ENCODE measurements at regions not wholly inside any gene's neighbourhood (a gene's known extent, or its start where the extent isn't known, plus 50 kb on each side); places are given as distances from the start of the nearest gene placed in this dataset.
"Not testable (repeated sequence)": the region's sequence is repeated elsewhere in the genome, so short reads cannot be mapped to it uniquely, and the experiment has no call there.

GRCh38 chrX:155761185-155761584 lies 120.0 kb upstream of the VAMP7 start:
- Histone ChIP-seq H3K27me3 (ENCODE audit: control insufficient read depth, insufficient read depth, low read length) (no peaks in the 10 kb centered on the region), H3K9me3 (ENCODE audit: control insufficient read depth, insufficient read depth, low read length) (no peaks in the 10 kb centered on the region), H3K4me3 (ENCODE audit: low read depth, low read length) (no peak overlapping the region), H3K36me3 (ENCODE audit: control insufficient read depth, insufficient read depth, low read length) (no peaks in the 10 kb centered on the region), H3K4me1 (ENCODE audit: control insufficient read depth, insufficient read depth, low read length) (no peaks in the 10 kb centered on the region), H3K27ac (ENCODE audit: low read depth, low read length) (no peak overlapping the region)
- no peak for DNase-seq (ENCODE audit: low read depth in 4 of 6, low spot score in 6 of 6)

GRCh38 chrX:155757046-155757759 lies 123.9 kb upstream of the VAMP7 start:
- WGBS (ENCODE audit: insufficient coverage) = 41% methylated on average over 2 of the region's 3 CpGs
- H3K9me3 ChIP-seq (ENCODE audit: control insufficient read depth, insufficient read depth, low read length) = no peaks in the 10 kb centered on the region

GRCh38 chrX:155755706-155756337 lies 125.3 kb upstream of the VAMP7 start:
- no peaks in the 10 kb centered on the region for H3K9me3 ChIP-seq (ENCODE audit: control insufficient read depth, insufficient read depth, low read length)
- H3K27ac ChIP-seq (ENCODE audit: low read depth, low read length) = no peak overlapping the region
- no peak overlapping the region for H3K4me3 ChIP-seq (ENCODE audit: low read depth, low read length)
- DNase-seq (ENCODE audit: low read depth in 4 of 6, low spot score in 6 of 6) = no peak
- H3K4me1 ChIP-seq (ENCODE audit: control insufficient read depth, insufficient read depth, low read length) = no peaks in the 10 kb centered on the region
- H3K36me3 ChIP-seq (ENCODE audit: control insufficient read depth, insufficient read depth, low read length) = no peaks in the 10 kb centered on the region
- no peaks in the 10 kb centered on the region for H3K27me3 ChIP-seq (ENCODE audit: control insufficient read depth, insufficient read depth, low read length)

More at GRCh38 chrX:155757046-155757759, 123.9 kb upstream of the VAMP7 start:
- H3K4me3 ChIP-seq (ENCODE audit: low read depth, low read length) = no peak overlapping the region
- DNase-seq (ENCODE audit: low read depth in 4 of 6, low spot score in 6 of 6) = no peak
- H3K27ac ChIP-seq (ENCODE audit: low read depth, low read length) = no peak overlapping the region
- H3K27me3 ChIP-seq (ENCODE audit: control insufficient read depth, insufficient read depth, low read length) = no peaks in the 10 kb centered on the region
- H3K4me1 ChIP-seq (ENCODE audit: control insufficient read depth, insufficient read depth, low read length) = no peaks in the 10 kb centered on the region
- no peaks in the 10 kb centered on the region for H3K36me3 ChIP-seq (ENCODE audit: control insufficient read depth, insufficient read depth, low read length)

- Histone ChIP-seq H3K9me3 (ENCODE audit: control insufficient read depth, insufficient read depth, low read length) (peaks cover 1% of the 10 kb centered on the region), H3K36me3 (ENCODE audit: control insufficient read depth, insufficient read depth, low read length) (no peaks in the 10 kb centered on the region), H3K4me3 (ENCODE audit: low read depth, low read length) (no peak overlapping the region), H3K27ac (ENCODE audit: low read depth, low read length) (no peak overlapping the region), H3K27me3 (ENCODE audit: control insufficient read depth, insufficient read depth, low read length) (no peaks in the 10 kb centered on the region), H3K4me1 (ENCODE audit: control insufficient read depth, insufficient read depth, low read length) (no peaks in the 10 kb centered on the region)
- DNase-seq (ENCODE audit: low read depth in 4 of 6, low spot score in 6 of 6) = no peak
These were observed 130.0 kb upstream of the VAMP7 start for GRCh38 chrX:155751131-155751530.

GRCh38 chrX:155747520-155747919 lies 133.6 kb upstream of the VAMP7 start:
- no peak for DNase-seq (ENCODE audit: low read depth in 4 of 6, low spot score in 6 of 6)
- Histone ChIP-seq H3K36me3 (ENCODE audit: control insufficient read depth, insufficient read depth, low read length) (no peaks in the 10 kb centered on the region), H3K27ac (ENCODE audit: low read depth, low read length) (no peak overlapping the region), H3K27me3 (ENCODE audit: control insufficient read depth, insufficient read depth, low read length) (no peaks in the 10 kb centered on the region), H3K4me3 (ENCODE audit: low read depth, low read length) (no peak overlapping the region), H3K9me3 (ENCODE audit: control insufficient read depth, insufficient read depth, low read length) (peaks cover 1% of the 10 kb centered on the region), H3K4me1 (ENCODE audit: control insufficient read depth, insufficient read depth, low read length) (no peaks in the 10 kb centered on the region)
- WGBS (ENCODE audit: insufficient coverage) = no CpG with 5 or more reads among the region's 3 CpGs

- DNase-seq (ENCODE audit: low read depth in 4 of 6, low spot score in 6 of 6) = peak in 2 of 6 donors; percentile 40 to 60
- Histone ChIP-seq H3K27ac (ENCODE audit: low read depth, low read length) (no peak overlapping the region), H3K4me1 (ENCODE audit: control insufficient read depth, insufficient read depth, low read length) (no peaks in the 10 kb centered on the region), H3K36me3 (ENCODE audit: control insufficient read depth, insufficient read depth, low read length) (no peaks in the 10 kb centered on the region), H3K4me3 (ENCODE audit: low read depth, low read length) (no peak overlapping the region), H3K9me3 (ENCODE audit: control insufficient read depth, insufficient read depth, low read length) (peaks cover 1% of the 10 kb centered on the region), H3K27me3 (ENCODE audit: control insufficient read depth, insufficient read depth, low read length) (no peaks in the 10 kb centered on the region)
- no CpG with 5 or more reads among the region's 2 CpGs for WGBS (ENCODE audit: insufficient coverage)
These were observed 133.0 kb upstream of the TMLHE start for GRCh38 chrX:155745792-155746191.

GRCh38 chrX:155744534-155744933 lies 131.8 kb upstream of the TMLHE start:
- no peak for DNase-seq (ENCODE audit: low read depth in 4 of 6, low spot score in 6 of 6)
- no CpG with 5 or more reads among the region's 2 CpGs for WGBS (ENCODE audit: insufficient coverage)
- H3K27me3 ChIP-seq (ENCODE audit: control insufficient read depth, insufficient read depth, low read length) = no peaks in the 10 kb centered on the region

GRCh38 chrX:155728335-155728734 lies 115.6 kb upstream of the TMLHE start:
- 69% methylated on average over 4 of the region's 5 CpGs for WGBS (ENCODE audit: insufficient coverage)
- H3K36me3 ChIP-seq (ENCODE audit: control insufficient read depth, insufficient read depth, low read length) = not testable (repeated sequence)

More at GRCh38 chrX:155744534-155744933, 131.8 kb upstream of the TMLHE start:
- H3K27ac ChIP-seq (ENCODE audit: low read depth, low read length) = no peak overlapping the region
- H3K4me1 ChIP-seq (ENCODE audit: control insufficient read depth, insufficient read depth, low read length) = no peaks in the 10 kb centered on the region
- H3K4me3 ChIP-seq (ENCODE audit: low read depth, low read length) = no peak overlapping the region
- H3K9me3 ChIP-seq (ENCODE audit: control insufficient read depth, insufficient read depth, low read length) = peaks cover under 1% of the 10 kb centered on the region
- no peaks in the 10 kb centered on the region for H3K36me3 ChIP-seq (ENCODE audit: control insufficient read depth, insufficient read depth, low read length)

GRCh38 chrX:155718972-155719586 lies 106.3 kb upstream of the TMLHE start:
- Histone ChIP-seq H3K9me3 (ENCODE audit: control insufficient read depth, insufficient read depth, low read length) (no peaks in the 10 kb centered on the region), H3K36me3 (ENCODE audit: control insufficient read depth, insufficient read depth, low read length) (no peaks in the 10 kb centered on the region), H3K4me1 (ENCODE audit: control insufficient read depth, insufficient read depth, low read length) (no peaks in the 10 kb centered on the region), H3K4me3 (ENCODE audit: low read depth, low read length) (no peak overlapping the region), H3K27me3 (ENCODE audit: control insufficient read depth, insufficient read depth, low read length) (no peaks in the 10 kb centered on the region), H3K27ac (ENCODE audit: low read depth, low read length) (no peak overlapping the region)
- DNase-seq (ENCODE audit: low read depth in 4 of 6, low spot score in 6 of 6) = no peak
- no CpG with 5 or more reads among the region's 4 CpGs for WGBS (ENCODE audit: insufficient coverage)

More at GRCh38 chrX:155728335-155728734, 115.6 kb upstream of the TMLHE start:
- not testable (repeated sequence) for DNase-seq (ENCODE audit: low read depth in 4 of 6, low spot score in 6 of 6); H3K4me3 ChIP-seq (ENCODE audit: low read depth, low read length); H3K4me1 ChIP-seq (ENCODE audit: control insufficient read depth, insufficient read depth, low read length); H3K27ac ChIP-seq (ENCODE audit: low read depth, low read length); H3K27me3 ChIP-seq (ENCODE audit: control insufficient read depth, insufficient read depth, low read length); H3K9me3 ChIP-seq (ENCODE audit: control insufficient read depth, insufficient read depth, low read length)

- Histone ChIP-seq H3K4me1 (ENCODE audit: control insufficient read depth, insufficient read depth, low read length) (no peaks in the 10 kb centered on the region), H3K4me3 (ENCODE audit: low read depth, low read length) (no peak overlapping the region), H3K27me3 (ENCODE audit: control insufficient read depth, insufficient read depth, low read length) (no peaks in the 10 kb centered on the region), H3K36me3 (ENCODE audit: control insufficient read depth, insufficient read depth, low read length) (no peaks in the 10 kb centered on the region), H3K9me3 (ENCODE audit: control insufficient read depth, insufficient read depth, low read length) (peaks cover under 1% of the 10 kb centered on the region), H3K27ac (ENCODE audit: low read depth, low read length) (no peak overlapping the region)
- no peak for DNase-seq (ENCODE audit: low read depth in 4 of 6, low spot score in 6 of 6)
- 60% methylated on average over 1 of the region's 1 CpG for WGBS (ENCODE audit: insufficient coverage)
These were observed 102.4 kb upstream of the TMLHE start for GRCh38 chrX:155715141-155715540.
